Choroid plexus epithelial cell (primary cell): ENCODE measurements at regions not wholly inside any gene's neighbourhood (a gene's known extent, or its start where the extent isn't known, plus 50 kb on each side); places are given as distances from the start of the nearest gene placed in this dataset.

Experiments
- DNase-seq: peaks from one replicate; pipeline ENCODE4 v3.0.0-alpha.2; 2010; ENCODE audit warnings: low read depth
- H3K4me3 ChIP-seq: 2 replicates; pipeline ENCODE4 v1.5.1; 2011; ENCODE audit warnings: low read depth, mild to moderate bottlenecking, control low read depth, low read length, moderate library complexity
- CTCF ChIP-seq: conservative IDR thresholded peaks from 2 replicates; pipeline ENCODE4 v1.5.1; 2011; ENCODE audit warnings: low read depth, mild to moderate bottlenecking, control low read depth, inconsistent platforms, low read length, moderate library complexity

GRCh38 chr3:150033721-150034120, 63.0 kb upstream of the PFN2 start:
- no peak overlapping the region for H3K4me3 ChIP-seq
- DNase-seq = no peak
- TF ChIP-seq CTCF = no peak

DNA sequence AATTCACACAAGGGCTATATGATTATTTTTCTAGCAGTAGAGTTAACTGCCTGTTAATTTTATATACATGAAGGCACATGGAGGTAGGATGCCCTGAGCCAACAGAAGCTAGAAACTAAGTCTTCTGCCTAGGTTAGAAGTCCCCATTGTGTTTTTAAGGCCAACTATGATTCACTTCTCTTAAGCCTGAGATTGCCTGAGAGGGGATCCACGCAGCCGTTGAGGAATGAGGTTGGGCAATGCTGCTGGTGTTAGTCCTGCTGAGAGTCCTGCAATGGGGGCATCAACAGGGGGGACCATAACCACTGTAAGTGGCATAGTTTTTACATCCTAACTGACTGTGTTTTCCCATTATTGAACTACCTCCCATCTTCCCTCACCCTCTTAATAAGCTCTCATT, 60.1 kb upstream of the PFN2 start:
- no peak for TF ChIP-seq CTCF
- no peak overlapping the region for H3K4me3 ChIP-seq
- peak; percentile 5 for DNase-seq

DNA sequence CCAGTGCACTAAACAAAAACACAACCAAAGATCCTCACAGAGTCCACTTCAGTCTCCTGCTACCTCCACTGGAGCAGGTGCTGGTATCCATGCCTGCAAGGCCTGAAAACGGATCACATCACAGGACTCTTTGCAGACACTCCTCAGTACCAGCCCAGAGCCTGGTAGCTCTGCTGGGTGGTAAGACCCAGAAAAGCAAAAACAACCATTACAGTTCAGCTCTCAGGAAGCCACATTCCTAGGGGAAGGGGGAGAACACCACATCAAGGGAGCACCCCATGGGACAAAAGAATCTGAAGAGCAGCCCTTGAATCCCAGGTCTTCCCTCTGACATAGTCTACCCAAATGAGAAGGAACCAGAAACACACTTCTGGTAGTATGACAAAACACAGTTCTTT, 52.5 kb upstream of the PFN2 start:
- TF ChIP-seq CTCF = no peak
- no peak for DNase-seq
- no peak overlapping the region for H3K4me3 ChIP-seq

DNA sequence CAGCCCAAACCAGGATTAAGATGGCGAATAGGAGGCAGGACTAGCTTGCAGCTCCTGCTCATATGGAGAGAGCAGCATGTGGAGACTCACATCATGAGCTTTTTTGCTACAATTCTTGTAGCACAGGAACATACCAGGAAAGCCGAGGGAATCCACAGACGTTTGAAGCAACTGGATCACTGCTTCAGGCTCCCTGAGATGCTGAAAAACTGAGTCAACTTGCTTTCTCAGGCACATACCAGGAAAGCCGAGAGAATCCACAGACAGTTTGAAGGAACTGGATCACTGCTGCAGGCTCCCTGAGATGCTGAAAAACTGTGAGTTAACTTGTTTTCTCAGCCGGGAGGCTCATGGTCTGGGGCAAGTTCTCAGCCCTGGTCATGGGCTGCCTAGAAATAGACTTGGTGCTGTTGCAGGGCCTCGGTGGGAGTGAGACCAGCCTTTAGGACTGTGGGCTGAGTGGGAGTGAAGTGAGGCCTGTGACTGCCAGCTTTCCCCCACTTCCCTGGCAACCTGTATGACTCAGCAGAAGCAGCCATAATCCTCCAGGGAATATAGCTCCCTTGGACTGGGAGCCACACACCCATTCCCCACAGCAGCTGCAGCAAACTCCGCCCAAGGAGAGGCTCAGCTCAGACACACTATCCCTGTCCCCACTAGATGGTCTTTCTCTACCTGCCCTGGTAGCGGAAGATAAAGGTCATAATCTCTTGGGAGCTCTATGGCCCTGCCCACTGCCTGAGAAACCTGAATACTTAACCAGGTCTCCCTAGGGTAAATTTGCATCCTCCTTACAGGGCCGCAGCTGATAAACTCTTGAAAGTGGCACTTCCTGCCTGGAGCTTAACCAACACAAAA, 51.9 kb upstream of the PFN2 start:
- no peak for TF ChIP-seq CTCF
- H3K4me3 ChIP-seq = no peak overlapping the region
- peak; percentile 18 for DNase-seq

DNA sequence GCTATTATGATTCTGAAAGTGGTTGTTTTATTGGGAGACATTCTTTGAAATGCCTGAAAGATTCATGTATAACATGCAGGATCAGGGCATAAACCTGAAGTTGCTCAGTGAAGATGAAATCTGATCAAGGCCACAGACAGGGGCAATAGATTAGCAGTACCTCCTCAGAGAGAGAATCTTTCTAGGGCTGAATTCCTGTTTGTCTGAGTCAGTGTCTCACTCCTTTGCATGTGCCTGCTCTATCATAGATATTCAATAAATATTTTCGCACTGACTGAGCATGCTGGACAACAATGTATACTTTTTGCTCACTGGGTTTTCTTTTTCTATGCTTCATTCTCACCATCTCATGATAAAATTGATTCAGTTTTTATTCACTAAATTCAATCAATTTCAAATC, 49.8 kb upstream of the PFN2 start:
- no peak overlapping the region for H3K4me3 ChIP-seq
- DNase-seq = peak; percentile 57
- no peak for TF ChIP-seq CTCF
